ENCODE measurements at regions not wholly inside any gene's neighbourhood (a gene's known extent, or its start where the extent isn't known, plus 50 kb on each side); places are given as distances from the start of the nearest gene placed in this dataset.

DNA sequence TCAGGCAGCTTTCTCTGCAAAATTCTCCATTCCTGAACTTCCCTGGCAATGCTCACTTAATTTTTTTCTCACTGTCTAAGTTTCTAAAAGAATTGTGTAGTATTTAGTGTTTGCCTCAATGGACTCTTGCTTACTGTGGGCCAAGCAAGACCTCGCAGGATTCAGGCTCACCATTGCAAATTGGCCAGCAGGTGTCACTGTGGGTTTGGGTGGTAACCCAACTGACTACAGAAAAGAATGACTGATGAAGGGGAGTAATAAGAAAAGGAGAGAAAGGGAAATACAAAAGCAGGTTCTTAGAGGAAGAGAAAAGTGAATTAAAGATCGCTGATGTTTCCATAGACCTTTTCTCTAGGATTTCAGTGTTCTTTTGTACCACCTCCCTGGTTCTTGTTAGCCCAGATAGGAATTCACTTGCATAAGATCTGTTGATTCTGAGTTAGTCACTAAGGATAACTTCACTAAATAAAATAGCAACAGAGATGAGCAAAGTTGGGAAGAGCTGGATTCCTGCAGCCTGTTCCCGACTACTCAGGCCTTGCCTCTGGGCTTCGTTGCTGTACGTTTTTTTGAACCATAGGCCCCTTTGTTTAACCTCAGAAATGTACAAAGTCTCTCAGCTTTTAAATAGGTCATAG, 386.5 kb upstream of the DDHD1 start:
- DNase-seq: peak; percentile 87

DNA sequence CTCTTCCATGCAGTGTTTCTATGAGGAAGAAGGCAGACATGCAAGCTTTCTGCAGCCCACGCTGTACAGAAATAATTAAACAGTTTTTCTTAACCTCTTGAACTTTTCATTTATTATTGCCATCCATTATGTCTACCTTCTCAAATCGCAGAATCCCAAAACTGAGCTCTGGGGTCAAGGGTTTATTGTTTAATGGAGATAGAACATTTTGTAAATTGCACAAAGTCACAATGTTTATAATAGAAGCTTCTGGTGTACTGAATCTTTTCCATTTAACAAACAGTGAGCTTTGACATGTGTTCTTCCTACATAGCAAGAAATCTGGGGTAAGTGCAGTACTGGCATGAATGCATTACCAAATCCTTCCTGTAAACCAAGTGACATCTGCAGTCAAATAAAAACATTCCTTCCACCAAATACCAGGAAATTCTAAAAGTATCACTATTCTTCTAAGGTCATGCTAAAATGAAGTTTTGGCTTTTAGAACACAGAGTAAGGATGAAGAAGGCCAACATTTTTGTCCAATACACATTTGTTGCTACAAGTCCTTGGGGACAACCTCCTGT, 385.3 kb upstream of the DDHD1 start:
- DNase-seq: no peak

DNA sequence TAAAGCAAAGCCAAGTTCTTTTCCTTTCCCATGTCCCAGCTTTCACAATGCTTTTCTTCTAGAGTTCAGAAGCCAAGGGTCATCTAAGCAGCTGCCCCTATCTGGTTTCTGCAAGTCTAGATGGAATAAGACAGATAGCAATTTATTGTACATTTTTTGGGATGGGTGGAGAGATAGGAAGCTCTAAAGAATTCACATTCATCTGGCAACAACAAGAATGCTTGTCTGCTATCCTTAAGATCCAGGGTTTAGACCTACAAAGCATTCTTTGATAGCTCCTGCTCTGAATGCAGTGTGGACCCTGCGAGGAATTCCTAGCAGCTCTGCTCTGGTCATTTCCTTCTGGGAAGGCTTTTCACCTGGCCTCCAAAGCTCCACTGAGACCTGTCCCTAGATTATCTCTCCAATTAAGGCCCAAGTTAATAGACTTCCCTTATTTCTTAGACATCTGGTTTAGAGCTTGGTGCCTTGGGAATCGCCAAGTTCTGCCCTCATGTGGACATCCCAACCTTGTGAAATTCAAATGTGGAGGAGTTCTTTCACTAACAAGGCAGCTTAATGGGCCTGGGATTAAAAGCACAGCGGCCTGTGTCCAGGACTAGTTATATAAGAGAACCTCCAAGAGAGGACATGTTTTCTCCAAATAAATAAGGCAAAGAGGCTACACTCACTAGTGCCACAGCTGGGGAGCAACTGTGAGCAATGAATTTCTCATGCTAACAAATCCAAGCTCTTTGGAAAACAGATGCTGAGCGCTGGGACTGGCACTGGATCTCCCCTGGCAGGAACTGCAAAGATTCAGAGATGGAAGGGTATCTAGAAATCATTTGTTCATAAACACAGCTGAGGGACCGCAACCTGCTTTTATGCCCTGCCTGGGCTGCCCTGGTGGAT, 384.5 kb upstream of the DDHD1 start:
- DNase-seq: no peak

- no peak for DNase-seq
Measured at GRCh38 chr14:53536446-53536845, 383.3 kb upstream of the DDHD1 start.

DNA sequence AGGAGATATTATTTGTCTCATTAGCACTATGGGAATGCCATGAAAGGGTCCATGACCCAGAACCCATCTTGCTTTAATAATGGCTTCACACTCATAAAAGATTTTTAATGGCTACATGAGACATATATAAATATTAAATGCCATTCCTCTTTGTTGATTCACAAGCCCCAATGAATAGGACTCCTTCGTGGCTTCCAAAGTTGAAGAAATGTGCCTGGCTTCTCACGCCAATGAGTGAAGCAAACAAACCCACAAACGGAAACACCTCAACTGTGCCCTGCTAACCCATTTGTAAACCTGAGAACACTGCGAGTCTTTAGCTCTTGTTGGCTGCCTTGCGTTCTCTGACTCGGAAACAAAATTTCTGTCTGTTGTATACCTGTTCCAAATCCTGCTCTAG, 381.7 kb upstream of the DDHD1 start:
- no peak for DNase-seq

GRCh38 chr14:53533384-53533970, 380.4 kb upstream of the DDHD1 start:
- no peak for DNase-seq

- no peak for DNase-seq
Measured at GRCh38 chr14:53532853-53533252, 379.7 kb upstream of the DDHD1 start.

DNA sequence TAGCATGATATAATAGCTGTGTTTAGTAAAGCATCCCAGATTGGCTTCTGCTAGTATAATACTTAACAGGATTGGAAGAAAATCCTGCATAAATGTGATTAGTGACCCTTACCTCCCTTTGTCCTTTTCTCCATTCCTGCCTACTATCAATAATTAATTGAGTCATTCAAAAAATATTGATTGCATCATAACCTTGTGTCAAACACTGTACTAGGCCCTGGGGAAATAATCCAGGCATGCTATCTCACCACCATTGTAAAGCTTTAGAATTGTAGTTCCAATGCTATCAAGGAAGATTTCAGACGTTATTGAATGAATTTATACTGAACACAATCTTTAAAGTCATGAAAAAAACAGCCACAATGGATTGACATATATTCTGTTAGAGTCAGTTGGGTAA, 378.6 kb upstream of the DDHD1 start:
- no peak for DNase-seq

- no peak for DNase-seq
Measured at GRCh38 chr14:53531156-53531555, 378.0 kb upstream of the DDHD1 start.

DNA sequence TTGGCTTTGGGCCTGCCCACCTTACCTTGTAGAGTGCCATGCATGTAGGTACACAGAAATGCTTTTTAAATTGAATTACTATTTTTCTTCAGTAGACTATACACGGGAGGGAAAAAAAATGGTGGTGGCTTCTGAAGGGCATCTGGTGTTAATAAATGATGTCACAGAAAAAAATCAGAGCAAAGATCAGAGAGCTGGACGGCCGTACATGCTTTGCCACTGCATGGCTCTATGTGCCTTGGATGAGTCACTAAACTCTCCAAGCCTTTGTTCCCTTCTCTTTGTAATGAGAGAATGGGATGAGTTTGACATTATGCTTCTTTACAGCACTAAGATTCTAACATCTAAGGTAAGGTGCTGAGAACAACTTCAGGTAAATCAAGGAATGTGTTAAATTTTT, 376.4 kb upstream of the DDHD1 start:
- no peak for DNase-seq

GRCh38 chr14:53528185-53528671, 375.1 kb upstream of the DDHD1 start:
- DNase-seq: no peak

DNA sequence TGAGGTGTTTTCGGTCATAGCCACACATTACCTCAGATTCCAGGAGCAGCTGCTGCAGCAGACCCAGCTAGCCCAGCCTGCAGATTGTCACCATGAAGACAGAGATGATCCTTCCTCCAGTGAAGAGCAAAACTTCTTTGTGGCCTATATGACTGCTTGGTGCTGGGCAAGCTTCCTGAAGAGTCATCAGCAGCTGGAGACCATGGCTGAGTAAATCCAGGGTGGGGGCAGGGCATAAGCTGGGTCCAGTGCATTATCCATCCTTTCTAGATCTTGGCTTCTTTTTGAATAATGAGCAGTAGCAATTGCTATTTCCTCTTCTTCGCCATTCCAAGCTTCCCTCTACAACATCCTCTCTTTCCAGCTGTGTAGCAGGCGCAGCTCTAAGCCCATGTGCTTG, 373.1 kb upstream of the DDHD1 start:
- DNase-seq: no peak

DNA sequence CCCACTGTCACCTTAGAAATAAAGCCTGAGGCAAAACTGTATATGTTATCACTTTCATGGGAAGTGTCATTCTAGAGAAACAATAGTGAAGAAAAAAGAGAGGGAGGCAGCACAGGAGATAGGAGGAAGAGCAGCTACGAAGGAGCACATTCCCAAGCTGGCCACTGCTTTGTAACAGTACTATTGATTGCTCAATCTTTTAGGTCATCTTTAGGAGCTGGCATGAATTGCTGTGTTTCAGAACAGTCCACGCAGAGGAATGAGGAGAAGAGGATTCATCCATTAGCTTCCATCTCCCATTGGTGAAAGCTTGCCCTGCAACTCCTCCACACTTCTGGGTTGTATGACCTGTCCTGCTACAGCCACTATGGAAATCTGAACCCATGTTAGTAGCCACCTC, 372.5 kb upstream of the DDHD1 start:
- no peak for DNase-seq

DNA sequence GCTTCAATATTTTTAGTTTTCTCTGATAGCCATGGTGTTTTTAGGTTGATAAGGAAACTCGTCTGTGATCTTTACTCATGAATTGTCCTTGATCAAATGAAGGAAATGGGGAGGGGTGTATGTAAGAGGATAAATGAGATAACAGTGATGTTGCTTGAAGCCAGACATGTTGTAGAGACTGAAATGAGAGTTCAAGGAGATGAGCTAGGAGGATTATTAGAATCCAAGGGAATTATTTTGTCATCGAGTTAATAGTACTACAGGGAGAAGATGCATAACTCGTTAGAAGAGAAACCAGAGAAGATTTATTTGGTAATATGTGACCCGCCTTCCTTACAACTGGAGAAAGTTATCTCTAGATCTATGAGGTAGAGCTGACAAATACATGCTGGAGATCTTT, 371.3 kb upstream of the DDHD1 start:
- no peak for DNase-seq

DNA sequence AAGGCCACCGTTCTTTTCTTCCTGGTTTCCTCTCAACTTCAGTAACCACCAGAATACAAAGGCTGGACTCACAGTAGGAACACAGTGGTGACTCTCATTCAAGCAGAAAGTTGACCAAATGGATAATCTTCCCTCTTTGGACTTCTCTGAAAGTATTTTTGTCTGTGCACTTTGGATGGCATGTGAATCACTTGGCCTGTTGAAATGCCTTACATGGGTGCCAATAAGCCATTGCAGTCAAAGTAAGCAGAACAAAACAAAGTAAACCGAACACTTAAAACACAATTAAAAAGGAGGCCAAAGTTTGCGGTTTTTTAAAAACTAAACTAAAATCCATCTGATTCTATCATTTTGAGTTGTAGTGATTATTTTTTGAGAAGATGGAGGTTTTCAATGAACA, 370.1 kb upstream of the DDHD1 start:
- DNase-seq: peak; percentile 23

GRCh38 chr14:53520078-53520928, 367.2 kb upstream of the DDHD1 start:
- no peak for DNase-seq

DNA sequence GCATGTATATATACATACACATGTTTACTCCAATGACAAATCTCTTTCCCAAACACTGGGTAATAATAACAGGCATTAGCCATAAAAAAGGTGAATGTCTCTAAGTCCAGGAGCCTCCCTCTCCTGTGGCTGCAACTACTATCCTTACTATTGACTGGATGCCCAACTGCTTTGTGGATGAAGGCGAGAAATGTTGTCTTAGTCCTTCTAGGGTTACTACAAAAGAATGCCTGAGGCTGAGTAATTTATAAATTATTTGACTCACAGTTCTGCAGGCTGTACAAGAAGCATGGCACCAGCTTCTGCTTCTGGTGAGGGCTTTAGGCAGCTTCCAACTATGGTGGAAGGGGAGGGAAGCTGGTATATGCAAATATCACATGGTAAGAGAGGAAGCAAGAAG, 366.0 kb upstream of the DDHD1 start:
- no peak for DNase-seq

GRCh38 chr14:53517270-53517960, 364.3 kb upstream of the DDHD1 start:
- DNase-seq: no peak

DNA sequence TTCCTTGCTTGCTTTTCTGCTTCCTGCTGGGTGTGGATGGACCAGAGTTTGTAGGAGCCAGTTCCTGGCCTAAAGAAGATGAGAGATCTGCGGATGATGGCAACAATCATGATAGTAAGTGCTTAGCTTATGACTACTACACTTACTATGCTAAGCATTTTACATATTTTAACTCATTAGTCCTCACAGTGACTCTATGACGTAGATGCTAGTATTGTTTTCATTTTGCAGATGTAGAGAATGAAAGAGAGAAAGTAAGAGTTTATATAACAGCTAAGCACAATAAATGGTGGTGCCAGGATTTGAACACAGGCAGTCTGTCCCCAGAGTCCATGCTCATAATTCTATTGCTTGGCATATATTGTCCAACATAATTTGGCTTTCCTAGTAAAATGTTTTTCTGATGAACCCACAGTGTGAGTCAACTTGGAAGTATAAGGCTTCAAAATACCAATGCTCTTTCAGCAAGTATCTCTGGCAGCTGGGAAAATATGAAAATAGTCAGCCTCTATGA, 363.2 kb upstream of the DDHD1 start:
- no peak for DNase-seq

DNA sequence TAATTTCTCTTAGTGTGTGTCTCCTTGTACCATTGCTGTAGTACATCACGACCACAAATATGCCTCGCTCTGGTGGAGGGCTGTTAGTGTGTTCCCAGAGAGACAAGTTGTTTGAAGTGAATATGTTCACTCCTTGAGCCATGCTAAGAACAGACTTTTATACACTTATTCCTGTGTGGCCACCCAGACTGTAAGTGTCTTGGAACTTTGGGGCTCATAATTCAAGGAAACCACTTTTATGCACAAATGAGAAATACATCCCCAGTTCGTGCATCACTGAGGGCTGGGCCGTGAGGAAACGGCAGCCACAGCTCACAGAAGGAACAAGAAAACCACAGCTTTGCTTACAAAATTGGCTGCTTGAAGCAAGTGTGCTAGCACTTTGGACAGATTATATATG, 362.2 kb upstream of the DDHD1 start:
- DNase-seq: no peak

DNA sequence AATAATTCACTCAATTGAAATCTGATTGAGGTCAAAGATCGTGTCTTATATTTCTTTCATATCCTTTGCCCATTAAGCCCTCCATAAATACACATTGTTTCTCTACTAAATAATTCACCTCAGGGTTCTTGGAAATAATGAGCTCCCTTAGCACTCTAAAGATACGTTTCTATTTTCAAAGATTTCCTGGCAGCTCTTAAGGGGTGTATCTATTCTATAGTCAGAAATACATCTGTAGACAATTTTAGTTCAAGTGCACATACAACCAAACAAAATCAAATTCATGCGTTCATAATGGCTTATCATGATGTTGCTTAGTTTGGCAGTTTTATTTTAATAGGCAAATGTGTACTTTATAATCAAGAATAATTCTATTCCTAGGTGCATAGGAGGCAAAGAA, 361.1 kb upstream of the DDHD1 start:
- DNase-seq: no peak

Measured in midbrain (tissue), 1 donor.